Keratinocyte (primary cell): ENCODE measurements at regions not wholly inside any gene's neighbourhood (a gene's known extent, or its start where the extent isn't known, plus 50 kb on each side); places are given as distances from the start of the nearest gene placed in this dataset.

Source experiments
- DNase-seq: peaks from one replicate; pipeline ENCODE4 v3.0.0-alpha.2; 2011; ENCODE audit warnings: low read depth, missing footprints, low spot score
- FAIRE-seq: peaks from 2 replicates; lab custom pipeline; 2011; peaks lifted over from hg19 to GRCh38; lab: Jason Lieb, UNC
- H2AFZ ChIP-seq: 2 replicates; pipeline ENCODE4 v1.6.0; 2012; ENCODE audit warnings: low read length, control low read depth, inconsistent platforms; ENCODE audit not compliant: control insufficient read depth
- H3K27ac ChIP-seq: 2 replicates; pipeline ENCODE4 v1.5.1; 2011; ENCODE audit warnings: low read length; ENCODE audit not compliant: control insufficient read depth, insufficient read depth
- H3K27me3 ChIP-seq: 3 replicates; pipeline ENCODE4 v1.6.0; 2011; ENCODE audit warnings: low read length; ENCODE audit not compliant: control insufficient read depth, insufficient read depth; ENCODE audit errors: extremely low read depth
- H3K36me3 ChIP-seq, 2 experiments: 2 replicates in 1 of 2; 3 replicates in 1 of 2; pipeline ENCODE4 v1.5.1; 2011; ENCODE audit warnings: low read length in 2 of 2, mild to moderate bottlenecking in 1 of 2; ENCODE audit not compliant: control insufficient read depth in 2 of 2, insufficient read depth in 2 of 2; ENCODE audit errors: extremely low read depth in 1 of 2
- H3K4me1 ChIP-seq: 3 replicates; pipeline ENCODE4 v1.5.1; 2011; ENCODE audit warnings: low read length; ENCODE audit not compliant: control insufficient read depth, insufficient read depth; ENCODE audit errors: extremely low read depth
- H3K4me2 ChIP-seq: 3 replicates; pipeline ENCODE4 v1.6.0; 2011; ENCODE audit warnings: low read depth, low read length; ENCODE audit not compliant: control insufficient read depth, insufficient read depth; ENCODE audit errors: extremely low read depth
- H3K4me3 ChIP-seq, 3 experiments: fragments of 200-600 bp in 1 of 3; sonication (generic) in 1 of 3; 2 replicates in 2 of 3; 3 replicates in 1 of 3; pipeline ENCODE4 v1.5.1; 2011 to 2016; ENCODE audit warnings: low read length in 3 of 3, mild to moderate bottlenecking in 3 of 3, control low read depth in 2 of 3, inconsistent platforms in 1 of 3, low read depth in 1 of 3, mixed read lengths in 1 of 3, mixed run types in 1 of 3, moderate library complexity in 1 of 3; ENCODE audit not compliant: control insufficient read depth in 2 of 3, insufficient read depth in 2 of 3; ENCODE audit errors: extremely low read depth in 1 of 3
- H3K79me2 ChIP-seq: 2 replicates; pipeline ENCODE4 v1.6.0; 2012; ENCODE audit warnings: low read length; ENCODE audit not compliant: control insufficient read depth, insufficient read depth
- H3K9ac ChIP-seq: 3 replicates; pipeline ENCODE4 v1.6.0; 2011; ENCODE audit warnings: low read length; ENCODE audit not compliant: control insufficient read depth, insufficient read depth; ENCODE audit errors: extremely low read depth
- H3K9me1 ChIP-seq: 3 replicates; pipeline ENCODE4 v1.6.0; 2011; ENCODE audit warnings: low read length; ENCODE audit not compliant: control insufficient read depth, insufficient read depth; ENCODE audit errors: extremely low read depth
- H3K9me3 ChIP-seq: 2 replicates; pipeline ENCODE4 v1.5.1; 2012; ENCODE audit warnings: low read depth, low read length; ENCODE audit not compliant: control insufficient read depth
- H4K20me1 ChIP-seq: 3 replicates; pipeline ENCODE4 v1.6.0; 2011; ENCODE audit warnings: low read length; ENCODE audit not compliant: control insufficient read depth, insufficient read depth; ENCODE audit errors: extremely low read depth
- CTCF ChIP-seq, 3 experiments: IDR thresholded peaks in 1 of 3; conservative IDR thresholded peaks in 1 of 3; optimal IDR thresholded peaks in 1 of 3; 2 replicates in 2 of 3; 3 replicates in 1 of 3; pipeline versions ENCODE3 to v1.5.1; 2011; ENCODE audit warnings: low read length in 3 of 3, mild to moderate bottlenecking in 3 of 3, moderate library complexity in 2 of 3, control low read depth in 1 of 3, inconsistent platforms in 1 of 3; ENCODE audit not compliant: insufficient read depth in 2 of 3; ENCODE audit errors: extremely low read depth in 1 of 3
- EZH2 ChIP-seq: IDR thresholded peaks from one replicate; pipeline ENCODE4 v1.6.1; 2012; ENCODE audit warnings: inconsistent platforms, mild to moderate bottlenecking, low read length, moderate library complexity
- dilution Hi-C: fragments of 300-500 bp; cut with MboI; formaldehyde crosslinking; loops from one replicate; pipeline ENCODE4 v1.7.0; 2020; ENCODE audit warnings: low sequenced_read_pairs; ENCODE audit not compliant: extremely low pct_ligation_motif_present

GRCh38 chr7:47654672-47655298, 72.9 kb upstream of the TNS3 start:
- Histone ChIP-seq H3K4me3 (no peak overlapping the region), H3K27ac (no peak overlapping the region), H3K9me3 (no peaks in the 10 kb centered on the region), H3K9me1 (no peaks in the 10 kb centered on the region), H3K4me1 (peaks cover 4% of the 10 kb centered on the region), H3K4me2 (no peak overlapping the region), H3K9ac (no peak overlapping the region), H3K27me3 (no peaks in the 10 kb centered on the region), H3K36me3 (no peaks in the 10 kb centered on the region), H4K20me1 (no peaks in the 10 kb centered on the region), H3K79me2 (no peaks in the 10 kb centered on the region), H2AFZ (no peak overlapping the region)
- TF ChIP-seq CTCF (optimal IDR thresholded peaks at IDR 0.05 in 1 of 3, IDR thresholded peaks at IDR 0.05 in 1 of 3, conservative IDR thresholded peaks at IDR 0.05 in 1 of 3; ENCODE audit: extremely low read depth in 1 of 3, insufficient read depth in 2 of 3, low read length in 3 of 3) (no peak), EZH2 (no peak)
- dilution Hi-C loops, result no loop called here
- FAIRE-seq, result no peak
- DNase-seq, result no peak

GRCh38 chr7:47653550-47654411, 71.9 kb upstream of the TNS3 start:
- FAIRE-seq, result no peak

More at GRCh38 chr7:47653550-47654411, 71.9 kb upstream of the TNS3 start:
- DNase-seq, result no peak
- no peak overlapping the region for H3K9ac ChIP-seq
- TF ChIP-seq CTCF (optimal IDR thresholded peaks at IDR 0.05 in 1 of 3, IDR thresholded peaks at IDR 0.05 in 1 of 3, conservative IDR thresholded peaks at IDR 0.05 in 1 of 3; ENCODE audit: extremely low read depth in 1 of 3, insufficient read depth in 2 of 3, low read length in 3 of 3) (no peak), EZH2 (no peak)
- no peaks in the 10 kb centered on the region for H4K20me1 ChIP-seq
- H2AFZ ChIP-seq, result no peak overlapping the region
- H3K36me3 ChIP-seq, result no peaks in the 10 kb centered on the region
- no peak overlapping the region for H3K4me3 ChIP-seq
- no peaks in the 10 kb centered on the region for H3K9me3 ChIP-seq
- peaks cover 4% of the 10 kb centered on the region for H3K4me1 ChIP-seq
- no peaks in the 10 kb centered on the region for H3K9me1 ChIP-seq
- no peak overlapping the region for H3K4me2 ChIP-seq
- no peak overlapping the region for H3K27ac ChIP-seq
- H3K27me3 ChIP-seq, result no peaks in the 10 kb centered on the region
- dilution Hi-C loops, result no loop called here
- no peaks in the 10 kb centered on the region for H3K79me2 ChIP-seq
